NCI-H345 treated with DMSO at 0.1 percent for 48 hours (cell line): ENCODE measurements at regions not wholly inside any gene's neighbourhood (a gene's known extent, or its start where the extent isn't known, plus 50 kb on each side); places are given as distances from the start of the nearest gene placed in this dataset.

Source experiments
- DNase-seq: peaks from one replicate; lab custom pipeline; 2025; ENCODE audit not compliant: unreplicated experiment; lab: John Stamatoyannopoulos, UW

GRCh38 chr10:130230036-130230435, 93.8 kb downstream of the GLRX3 start:
- no peak for DNase-seq

GRCh38 chr10:130230611-130231010, 94.4 kb downstream of the GLRX3 start:
- DNase-seq, result no peak

- no peak for DNase-seq
These were observed 95.1 kb downstream of the GLRX3 start for GRCh38 chr10:130231251-130231741.

- no peak for DNase-seq
These were observed 96.2 kb downstream of the GLRX3 start for GRCh38 chr10:130232166-130233034.

GRCh38 chr10:130233035-130233360, 96.8 kb downstream of the GLRX3 start:
- DNase-seq, result no peak

GRCh38 chr10:130233426-130233825, 97.2 kb downstream of the GLRX3 start:
- no peak for DNase-seq

- DNase-seq, result no peak
These were observed 98.2 kb downstream of the GLRX3 start for GRCh38 chr10:130234171-130234965.

- DNase-seq, result no peak
These were observed 100.5 kb downstream of the GLRX3 start for GRCh38 chr10:130236711-130237110.

- DNase-seq, result no peak
These were observed 104.2 kb downstream of the GLRX3 start for GRCh38 chr10:130240409-130240808.

- no peak for DNase-seq
These were observed 106.3 kb downstream of the GLRX3 start for GRCh38 chr10:130242513-130242912.

- DNase-seq, result no peak
These were observed 106.8 kb downstream of the GLRX3 start for GRCh38 chr10:130243015-130243414.

- no peak for DNase-seq
These were observed 108.1 kb downstream of the GLRX3 start for GRCh38 chr10:130244031-130244927.

- no peak for DNase-seq
These were observed 108.8 kb downstream of the GLRX3 start for GRCh38 chr10:130244928-130245495.

GRCh38 chr10:130246113-130246512, 109.9 kb downstream of the GLRX3 start:
- DNase-seq, result no peak

GRCh38 chr10:130250127-130250526, 113.9 kb downstream of the GLRX3 start:
- no peak for DNase-seq

GRCh38 chr10:130251766-130252165, 115.6 kb downstream of the GLRX3 start:
- DNase-seq, result no peak

GRCh38 chr10:130254243-130254642, 118.1 kb downstream of the GLRX3 start:
- no peak for DNase-seq

GRCh38 chr10:130254662-130255061, 118.5 kb downstream of the GLRX3 start:
- DNase-seq, result no peak

- DNase-seq, result no peak
These were observed 119.6 kb downstream of the GLRX3 start for GRCh38 chr10:130255777-130256176.

GRCh38 chr10:130257897-130258296, 121.7 kb downstream of the GLRX3 start:
- DNase-seq, result no peak

- DNase-seq, result no peak
These were observed 123.2 kb downstream of the GLRX3 start for GRCh38 chr10:130259380-130259779.
